Liver (tissue), 8 donors: ENCODE measurements at regions not wholly inside any gene's neighbourhood (a gene's known extent, or its start where the extent isn't known, plus 50 kb on each side); places are given as distances from the start of the nearest gene placed in this dataset.

Experiments used
- DNase-seq: peaks from one replicate; pipeline ENCODE4 v3.0.0-alpha.2; 2017; ENCODE audit warnings: low spot score
- H3K27ac ChIP-seq, 2 donors: one replicate each; pipeline ENCODE4 v1.7.0; 2013; ENCODE audit warnings: inconsistent platforms in 2 of 2, low read length in 2 of 2, control low read depth in 1 of 2, low read depth in 1 of 2, mild to moderate bottlenecking in 1 of 2
- H3K27me3 ChIP-seq, 4 donors: one replicate each; pipeline versions ENCODE4 v1.6.1 to v1.7.0; 2013; ENCODE audit warnings: low read length in 3 of 4, inconsistent platforms in 1 of 4, mild to moderate bottlenecking in 1 of 4, moderate library complexity in 1 of 4; ENCODE audit not compliant: control insufficient read depth in 4 of 4, insufficient read depth in 4 of 4
- H3K36me3 ChIP-seq, 4 donors: one replicate each; pipeline versions ENCODE4 v1.6.1 to v1.7.0; 2013; ENCODE audit warnings: low read length in 3 of 4, mild to moderate bottlenecking in 3 of 4, low read depth in 1 of 4, moderate library complexity in 1 of 4; ENCODE audit not compliant: control insufficient read depth in 4 of 4, insufficient read depth in 3 of 4
- H3K4me1 ChIP-seq, 4 donors: one replicate each; pipeline versions ENCODE4 v1.6.1 to v1.7.0; 2013; ENCODE audit warnings: low read length in 3 of 4, mild to moderate bottlenecking in 3 of 4, moderate library complexity in 1 of 4; ENCODE audit not compliant: control insufficient read depth in 4 of 4, insufficient read depth in 4 of 4
- H3K4me3 ChIP-seq, 3 donors: one replicate each; pipeline versions ENCODE4 v1.6.1 to v1.7.0; 2013; ENCODE audit warnings: low read length in 3 of 3, control low read depth in 1 of 3, low read depth in 1 of 3, mild to moderate bottlenecking in 1 of 3
- H3K9ac ChIP-seq, 2 donors: one replicate each; pipeline ENCODE4 v1.7.0; 2013; ENCODE audit warnings: low read length in 2 of 2, mild to moderate bottlenecking in 2 of 2, moderate library complexity in 2 of 2, control low read depth in 1 of 2, low read depth in 1 of 2
- H3K9me3 ChIP-seq, 4 donors: one replicate each; pipeline versions ENCODE4 v1.6.1 to v1.7.0; 2013; ENCODE audit warnings: low read length in 3 of 4; ENCODE audit not compliant: control insufficient read depth in 4 of 4
- FOXA1 ChIP-seq: IDR thresholded peaks from 2 replicates; pipeline ENCODE4 v1.6.1; 2016; ENCODE audit warnings: antibody characterized with exemption
- FOXA2 ChIP-seq: IDR thresholded peaks from 2 replicates; pipeline ENCODE4 v1.6.1; 2016; ENCODE audit warnings: antibody characterized with exemption
- GABPA ChIP-seq, 2 donors: IDR thresholded peaks in 1 of 2; conservative IDR thresholded peaks in 1 of 2; 2 replicates each; pipeline ENCODE4 v1.6.1; 2016; ENCODE audit warnings: antibody characterized with exemption in 2 of 2, mild to moderate bottlenecking in 1 of 2, moderate library complexity in 1 of 2
- HNF4A ChIP-seq, 2 donors: conservative IDR thresholded peaks; 2 replicates each; pipeline ENCODE4 v1.6.1; 2016; ENCODE audit warnings: antibody characterized with exemption in 2 of 2, mild to moderate bottlenecking in 2 of 2
- HNF4G ChIP-seq: IDR thresholded peaks from 2 replicates; pipeline ENCODE4 v1.6.1; 2016; ENCODE audit warnings: antibody characterized with exemption
- NR2F2 ChIP-seq: IDR thresholded peaks from 2 replicates; pipeline ENCODE4 v1.6.1; 2016; ENCODE audit warnings: antibody characterized with exemption
- RAD21 ChIP-seq, 2 donors: IDR thresholded peaks; 2 replicates each; pipeline ENCODE4 v1.6.1; 2016; ENCODE audit warnings: antibody characterized with exemption in 2 of 2, mild to moderate bottlenecking in 2 of 2
- RXRA ChIP-seq, 2 donors: IDR thresholded peaks; 2 replicates each; pipeline ENCODE4 v1.6.1; 2017 to 2018; ENCODE audit warnings: antibody characterized with exemption in 2 of 2, mild to moderate bottlenecking in 1 of 2
- SP1 ChIP-seq: IDR thresholded peaks from 2 replicates; pipeline ENCODE4 v1.6.1; 2018; ENCODE audit warnings: antibody characterized with exemption, mild to moderate bottlenecking
- TAF1 ChIP-seq: conservative IDR thresholded peaks from 2 replicates; pipeline ENCODE4 v1.6.1; 2016; ENCODE audit warnings: antibody characterized with exemption, mild to moderate bottlenecking
- YY1 ChIP-seq: IDR thresholded peaks from 2 replicates; pipeline ENCODE4 v1.6.1; 2016; ENCODE audit warnings: antibody characterized with exemption, mild to moderate bottlenecking
- WGBS: extraction: QIAGEN DNeasy Blood & Tissue Kit; methylation state at CpG from one replicate; pipeline ENCODE4 v1.1.7; 2013; 5-methylcytosine and 5-hydroxymethylcytosine counted together
- TF ChIP-seq, protein P1 (sequence below): IDR thresholded peaks from 2 replicates; pipeline ENCODE4 v1.6.1; 2016; ENCODE audit warnings: antibody characterized with exemption, mild to moderate bottlenecking
- TF ChIP-seq, protein P2 (sequence below): IDR thresholded peaks from 2 replicates; pipeline ENCODE4 v1.6.1; 2016; ENCODE audit warnings: antibody characterized with exemption
- TF ChIP-seq, protein P3 (sequence below): IDR thresholded peaks from 2 replicates; pipeline ENCODE4 v1.6.1; 2016; ENCODE audit warnings: antibody characterized with exemption
- TF ChIP-seq, protein P4 (sequence below): IDR thresholded peaks from 2 replicates; pipeline ENCODE4 v1.6.1; 2016; ENCODE audit warnings: antibody characterized with exemption
- TF ChIP-seq, protein P5 (sequence below): fragments of 150-350 bp; IDR thresholded peaks from 2 replicates; pipeline ENCODE4 v1.5.1; 2017; ENCODE audit warnings: improper control_type of control experiment, low read depth, low read length; ENCODE audit not compliant: missing input control
- donor health status: healthy.
- donor health status: healthy.
- donor health status: healthy.
- donor health status: healthy.
- donor health status: healthy.

DNA sequence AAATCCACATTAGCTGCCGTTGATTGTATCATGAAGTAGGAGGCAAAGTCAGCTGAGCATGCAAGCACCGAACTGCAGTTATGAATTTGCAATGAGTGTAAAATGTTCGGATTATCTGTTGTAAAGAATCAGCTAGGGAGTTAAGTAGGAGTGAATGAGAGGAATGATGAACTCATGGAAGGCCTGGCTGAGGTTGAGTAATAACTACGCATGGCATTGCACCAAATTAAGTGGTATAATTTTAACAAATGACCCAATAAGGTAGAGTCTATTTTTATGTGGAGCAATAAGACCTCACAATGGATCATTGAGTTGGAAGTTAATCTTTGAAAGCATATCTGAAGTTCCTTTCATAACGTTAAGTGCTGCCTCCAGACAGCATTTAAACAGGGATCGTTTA lies 288.2 kb upstream of the CHST9 start:
- no peak overlapping the region for H3K27ac ChIP-seq
- WGBS = 77% methylated on average over 6 of the region's 6 CpGs
- no peaks in the 10 kb centered on the region for H3K36me3 ChIP-seq
- no peaks in the 10 kb centered on the region for H3K9me3 ChIP-seq
- DNase-seq = no peak
- no peak overlapping the region for H3K4me3 ChIP-seq
- H3K4me1 ChIP-seq = no peaks in the 10 kb centered on the region
- H3K27me3 ChIP-seq = no peaks in the 10 kb centered on the region
- H3K9ac ChIP-seq = no peak overlapping the region
- TF ChIP-seq, protein P1, sequence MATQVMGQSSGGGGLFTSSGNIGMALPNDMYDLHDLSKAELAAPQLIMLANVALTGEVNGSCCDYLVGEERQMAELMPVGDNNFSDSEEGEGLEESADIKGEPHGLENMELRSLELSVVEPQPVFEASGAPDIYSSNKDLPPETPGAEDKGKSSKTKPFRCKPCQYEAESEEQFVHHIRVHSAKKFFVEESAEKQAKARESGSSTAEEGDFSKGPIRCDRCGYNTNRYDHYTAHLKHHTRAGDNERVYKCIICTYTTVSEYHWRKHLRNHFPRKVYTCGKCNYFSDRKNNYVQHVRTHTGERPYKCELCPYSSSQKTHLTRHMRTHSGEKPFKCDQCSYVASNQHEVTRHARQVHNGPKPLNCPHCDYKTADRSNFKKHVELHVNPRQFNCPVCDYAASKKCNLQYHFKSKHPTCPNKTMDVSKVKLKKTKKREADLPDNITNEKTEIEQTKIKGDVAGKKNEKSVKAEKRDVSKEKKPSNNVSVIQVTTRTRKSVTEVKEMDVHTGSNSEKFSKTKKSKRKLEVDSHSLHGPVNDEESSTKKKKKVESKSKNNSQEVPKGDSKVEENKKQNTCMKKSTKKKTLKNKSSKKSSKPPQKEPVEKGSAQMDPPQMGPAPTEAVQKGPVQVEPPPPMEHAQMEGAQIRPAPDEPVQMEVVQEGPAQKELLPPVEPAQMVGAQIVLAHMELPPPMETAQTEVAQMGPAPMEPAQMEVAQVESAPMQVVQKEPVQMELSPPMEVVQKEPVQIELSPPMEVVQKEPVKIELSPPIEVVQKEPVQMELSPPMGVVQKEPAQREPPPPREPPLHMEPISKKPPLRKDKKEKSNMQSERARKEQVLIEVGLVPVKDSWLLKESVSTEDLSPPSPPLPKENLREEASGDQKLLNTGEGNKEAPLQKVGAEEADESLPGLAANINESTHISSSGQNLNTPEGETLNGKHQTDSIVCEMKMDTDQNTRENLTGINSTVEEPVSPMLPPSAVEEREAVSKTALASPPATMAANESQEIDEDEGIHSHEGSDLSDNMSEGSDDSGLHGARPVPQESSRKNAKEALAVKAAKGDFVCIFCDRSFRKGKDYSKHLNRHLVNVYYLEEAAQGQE = no peak
- TF ChIP-seq, protein P2, sequence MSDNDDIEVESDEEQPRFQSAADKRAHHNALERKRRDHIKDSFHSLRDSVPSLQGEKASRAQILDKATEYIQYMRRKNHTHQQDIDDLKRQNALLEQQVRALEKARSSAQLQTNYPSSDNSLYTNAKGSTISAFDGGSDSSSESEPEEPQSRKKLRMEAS = no peak
- TF ChIP-seq HNF4G = no peak
- no peak for TF ChIP-seq FOXA2
- TF ChIP-seq RXRA (IDR thresholded peaks at IDR 0.05) = no peak

DNA sequence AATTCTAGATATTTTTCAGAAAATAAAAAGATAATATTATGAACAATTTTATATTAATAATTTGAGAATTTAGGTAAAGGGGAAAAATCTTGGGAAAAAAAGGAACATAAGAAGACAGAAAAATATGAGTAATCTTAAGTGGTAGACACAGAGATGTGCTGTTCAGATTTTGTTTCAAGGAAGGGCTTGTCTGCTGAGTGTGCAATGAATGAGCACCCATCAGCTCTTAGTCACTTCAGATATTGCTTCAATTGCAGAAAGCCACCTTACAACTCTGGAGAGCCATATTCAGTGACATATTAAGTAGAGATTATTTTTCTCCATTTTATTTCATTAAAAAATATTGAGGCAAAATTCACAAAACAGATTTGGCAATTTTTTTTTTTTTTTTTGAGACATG lies 282.0 kb upstream of the CHST9 start:
- Histone ChIP-seq H3K4me1 (no peaks in the 10 kb centered on the region), H3K4me3 (no peak overlapping the region), H3K36me3 (no peaks in the 10 kb centered on the region), H3K9me3 (no peaks in the 10 kb centered on the region), H3K9ac (no peak overlapping the region), H3K27ac (no peak overlapping the region), H3K27me3 (no peaks in the 10 kb centered on the region)
- DNase-seq = no peak
- no peak for TF ChIP-seq NR2F2
- TF ChIP-seq, protein P3, sequence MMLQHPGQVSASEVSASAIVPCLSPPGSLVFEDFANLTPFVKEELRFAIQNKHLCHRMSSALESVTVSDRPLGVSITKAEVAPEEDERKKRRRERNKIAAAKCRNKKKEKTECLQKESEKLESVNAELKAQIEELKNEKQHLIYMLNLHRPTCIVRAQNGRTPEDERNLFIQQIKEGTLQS = no peak
- TF ChIP-seq RXRA (IDR thresholded peaks at IDR 0.05) = no peak
- TF ChIP-seq GABPA (IDR thresholded peaks at IDR 0.05 in 1 of 2, conservative IDR thresholded peaks at IDR 0.05 in 1 of 2) = no peak
- no peak for TF ChIP-seq TAF1
- TF ChIP-seq SP1 = no peak
- TF ChIP-seq YY1 = no peak
- no peak for TF ChIP-seq FOXA2
- TF ChIP-seq, protein P4, sequence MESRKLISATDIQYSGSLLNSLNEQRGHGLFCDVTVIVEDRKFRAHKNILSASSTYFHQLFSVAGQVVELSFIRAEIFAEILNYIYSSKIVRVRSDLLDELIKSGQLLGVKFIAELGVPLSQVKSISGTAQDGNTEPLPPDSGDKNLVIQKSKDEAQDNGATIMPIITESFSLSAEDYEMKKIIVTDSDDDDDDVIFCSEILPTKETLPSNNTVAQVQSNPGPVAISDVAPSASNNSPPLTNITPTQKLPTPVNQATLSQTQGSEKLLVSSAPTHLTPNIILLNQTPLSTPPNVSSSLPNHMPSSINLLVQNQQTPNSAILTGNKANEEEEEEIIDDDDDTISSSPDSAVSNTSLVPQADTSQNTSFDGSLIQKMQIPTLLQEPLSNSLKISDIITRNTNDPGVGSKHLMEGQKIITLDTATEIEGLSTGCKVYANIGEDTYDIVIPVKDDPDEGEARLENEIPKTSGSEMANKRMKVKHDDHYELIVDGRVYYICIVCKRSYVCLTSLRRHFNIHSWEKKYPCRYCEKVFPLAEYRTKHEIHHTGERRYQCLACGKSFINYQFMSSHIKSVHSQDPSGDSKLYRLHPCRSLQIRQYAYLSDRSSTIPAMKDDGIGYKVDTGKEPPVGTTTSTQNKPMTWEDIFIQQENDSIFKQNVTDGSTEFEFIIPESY = no peak
- no peak for TF ChIP-seq HNF4A (conservative IDR thresholded peaks at IDR 0.05)

DNA sequence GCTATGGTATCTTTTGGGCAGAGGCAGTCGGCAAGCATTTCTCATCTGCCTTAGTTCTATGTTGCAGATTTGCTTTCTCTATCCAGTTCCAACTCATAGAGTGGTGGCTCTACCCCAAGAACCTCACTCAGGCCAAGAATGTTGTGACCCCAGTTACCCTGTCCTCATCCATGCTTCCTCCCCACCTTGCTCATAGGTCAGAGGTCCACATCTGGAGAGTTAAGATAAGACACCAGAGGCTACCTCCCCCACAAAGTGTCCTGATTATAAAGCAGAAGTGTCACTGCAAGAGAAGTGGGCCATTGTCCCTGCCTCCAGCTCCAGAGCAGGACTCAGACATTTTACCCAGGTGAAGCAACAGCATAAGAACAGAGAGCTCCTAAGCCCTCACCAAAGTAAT lies 276.8 kb upstream of the CHST9 start:
- no peak overlapping the region for H3K27ac ChIP-seq
- TF ChIP-seq, protein P5, sequence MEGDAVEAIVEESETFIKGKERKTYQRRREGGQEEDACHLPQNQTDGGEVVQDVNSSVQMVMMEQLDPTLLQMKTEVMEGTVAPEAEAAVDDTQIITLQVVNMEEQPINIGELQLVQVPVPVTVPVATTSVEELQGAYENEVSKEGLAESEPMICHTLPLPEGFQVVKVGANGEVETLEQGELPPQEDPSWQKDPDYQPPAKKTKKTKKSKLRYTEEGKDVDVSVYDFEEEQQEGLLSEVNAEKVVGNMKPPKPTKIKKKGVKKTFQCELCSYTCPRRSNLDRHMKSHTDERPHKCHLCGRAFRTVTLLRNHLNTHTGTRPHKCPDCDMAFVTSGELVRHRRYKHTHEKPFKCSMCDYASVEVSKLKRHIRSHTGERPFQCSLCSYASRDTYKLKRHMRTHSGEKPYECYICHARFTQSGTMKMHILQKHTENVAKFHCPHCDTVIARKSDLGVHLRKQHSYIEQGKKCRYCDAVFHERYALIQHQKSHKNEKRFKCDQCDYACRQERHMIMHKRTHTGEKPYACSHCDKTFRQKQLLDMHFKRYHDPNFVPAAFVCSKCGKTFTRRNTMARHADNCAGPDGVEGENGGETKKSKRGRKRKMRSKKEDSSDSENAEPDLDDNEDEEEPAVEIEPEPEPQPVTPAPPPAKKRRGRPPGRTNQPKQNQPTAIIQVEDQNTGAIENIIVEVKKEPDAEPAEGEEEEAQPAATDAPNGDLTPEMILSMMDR = no peak
- TF ChIP-seq NR2F2 (no peak), RAD21 (IDR thresholded peaks at IDR 0.05) (no peak), FOXA1 (no peak), RXRA (IDR thresholded peaks at IDR 0.05) (no peak), SP1 (no peak), HNF4A (conservative IDR thresholded peaks at IDR 0.05) (no peak), HNF4G (no peak), GABPA (IDR thresholded peaks at IDR 0.05 in 1 of 2, conservative IDR thresholded peaks at IDR 0.05 in 1 of 2) (no peak), TAF1 (no peak)
- TF ChIP-seq, protein P4 = no peak
- TF ChIP-seq, protein P3 = no peak
- H3K9ac ChIP-seq = no peak overlapping the region
- no peaks in the 10 kb centered on the region for H3K27me3 ChIP-seq
- H3K4me3 ChIP-seq = no peak overlapping the region
- no peaks in the 10 kb centered on the region for H3K4me1 ChIP-seq
- H3K36me3 ChIP-seq = no peaks in the 10 kb centered on the region
- no peak for DNase-seq
- WGBS = 83% methylated on average over 1 of the region's 1 CpG
- H3K9me3 ChIP-seq = no peaks in the 10 kb centered on the region
